ENCODE measurements at regions not wholly inside any gene's neighbourhood (a gene's known extent, or its start where the extent isn't known, plus 50 kb on each side); places are given as distances from the start of the nearest gene placed in this dataset.

DNA sequence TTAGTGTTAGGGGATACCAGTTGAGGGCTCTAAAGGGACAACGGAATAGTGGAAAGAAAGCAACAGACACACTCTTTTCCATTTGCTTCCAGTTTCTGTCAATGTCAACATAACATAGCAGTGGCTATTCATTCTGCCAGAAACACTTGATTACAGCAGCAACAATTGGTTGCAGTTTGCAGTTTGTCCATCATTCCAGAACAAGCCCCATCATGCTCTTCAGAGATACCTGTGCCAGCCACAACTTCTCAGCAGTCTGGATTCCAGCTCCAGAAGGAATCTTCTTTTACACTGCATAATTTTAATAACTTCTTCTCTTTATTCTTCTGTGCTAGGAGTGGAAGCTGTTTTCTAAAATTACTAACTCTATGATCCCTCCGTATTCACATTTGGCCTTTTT lies 1521.4 kb downstream of the PLA2G4A start:
- no peak for TF ChIP-seq POLR2A (IDR thresholded peaks at IDR 0.05)
- TF ChIP-seq, protein P1, sequence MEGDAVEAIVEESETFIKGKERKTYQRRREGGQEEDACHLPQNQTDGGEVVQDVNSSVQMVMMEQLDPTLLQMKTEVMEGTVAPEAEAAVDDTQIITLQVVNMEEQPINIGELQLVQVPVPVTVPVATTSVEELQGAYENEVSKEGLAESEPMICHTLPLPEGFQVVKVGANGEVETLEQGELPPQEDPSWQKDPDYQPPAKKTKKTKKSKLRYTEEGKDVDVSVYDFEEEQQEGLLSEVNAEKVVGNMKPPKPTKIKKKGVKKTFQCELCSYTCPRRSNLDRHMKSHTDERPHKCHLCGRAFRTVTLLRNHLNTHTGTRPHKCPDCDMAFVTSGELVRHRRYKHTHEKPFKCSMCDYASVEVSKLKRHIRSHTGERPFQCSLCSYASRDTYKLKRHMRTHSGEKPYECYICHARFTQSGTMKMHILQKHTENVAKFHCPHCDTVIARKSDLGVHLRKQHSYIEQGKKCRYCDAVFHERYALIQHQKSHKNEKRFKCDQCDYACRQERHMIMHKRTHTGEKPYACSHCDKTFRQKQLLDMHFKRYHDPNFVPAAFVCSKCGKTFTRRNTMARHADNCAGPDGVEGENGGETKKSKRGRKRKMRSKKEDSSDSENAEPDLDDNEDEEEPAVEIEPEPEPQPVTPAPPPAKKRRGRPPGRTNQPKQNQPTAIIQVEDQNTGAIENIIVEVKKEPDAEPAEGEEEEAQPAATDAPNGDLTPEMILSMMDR (IDR thresholded peaks at IDR 0.05) = no peak

Measured in right lobe of liver (tissue), 4 donors.